ENCODE measurements at regions not wholly inside any gene's neighbourhood (a gene's known extent, or its start where the extent isn't known, plus 50 kb on each side); places are given as distances from the start of the nearest gene placed in this dataset.

DNA sequence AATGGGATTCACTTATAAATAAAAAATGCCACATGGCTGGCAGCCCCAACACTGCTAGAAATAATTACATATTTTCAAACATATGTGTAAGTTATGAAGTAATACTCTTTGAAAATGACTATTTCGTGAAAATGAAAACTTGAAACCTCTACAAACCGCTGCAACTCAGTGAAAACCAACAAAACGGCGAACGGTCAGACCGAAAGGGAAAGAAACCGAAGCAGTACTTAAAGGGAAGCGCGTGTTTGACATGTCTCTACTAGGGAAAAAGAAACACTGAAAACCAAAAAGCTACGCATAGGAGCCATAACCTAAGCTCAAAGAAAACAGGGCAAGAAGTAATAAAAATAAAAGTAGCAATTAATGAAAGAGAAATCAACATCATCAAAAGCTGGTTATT lies 121.0 kb upstream of the GGTLC1 start:
- DNase-seq, result no peak
- no peaks in the 10 kb centered on the region for H3K27me3 ChIP-seq
- H3K4me1 ChIP-seq (replicated peaks in 1 of 2), result no peaks in the 10 kb centered on the region
- H3K4me3 ChIP-seq, result no peak overlapping the region
- TF ChIP-seq, protein P1, sequence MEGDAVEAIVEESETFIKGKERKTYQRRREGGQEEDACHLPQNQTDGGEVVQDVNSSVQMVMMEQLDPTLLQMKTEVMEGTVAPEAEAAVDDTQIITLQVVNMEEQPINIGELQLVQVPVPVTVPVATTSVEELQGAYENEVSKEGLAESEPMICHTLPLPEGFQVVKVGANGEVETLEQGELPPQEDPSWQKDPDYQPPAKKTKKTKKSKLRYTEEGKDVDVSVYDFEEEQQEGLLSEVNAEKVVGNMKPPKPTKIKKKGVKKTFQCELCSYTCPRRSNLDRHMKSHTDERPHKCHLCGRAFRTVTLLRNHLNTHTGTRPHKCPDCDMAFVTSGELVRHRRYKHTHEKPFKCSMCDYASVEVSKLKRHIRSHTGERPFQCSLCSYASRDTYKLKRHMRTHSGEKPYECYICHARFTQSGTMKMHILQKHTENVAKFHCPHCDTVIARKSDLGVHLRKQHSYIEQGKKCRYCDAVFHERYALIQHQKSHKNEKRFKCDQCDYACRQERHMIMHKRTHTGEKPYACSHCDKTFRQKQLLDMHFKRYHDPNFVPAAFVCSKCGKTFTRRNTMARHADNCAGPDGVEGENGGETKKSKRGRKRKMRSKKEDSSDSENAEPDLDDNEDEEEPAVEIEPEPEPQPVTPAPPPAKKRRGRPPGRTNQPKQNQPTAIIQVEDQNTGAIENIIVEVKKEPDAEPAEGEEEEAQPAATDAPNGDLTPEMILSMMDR (IDR thresholded peaks at IDR 0.05), result no peak
- TF ChIP-seq POLR2A (IDR thresholded peaks at IDR 0.05), result no peak
- intact Hi-C loops (cut with DNase I), result no loop called here
- 86 to 95% (median 89%) methylated on average over 10 of the region's 10 CpGs for WGBS, 4 donors
- H3K36me3 ChIP-seq (replicated peaks in 1 of 2), result no peaks in the 10 kb centered on the region
- H3K27ac ChIP-seq, result no peak overlapping the region
- no peaks in the 10 kb centered on the region for H3K9me3 ChIP-seq (replicated peaks in 1 of 3)

DNA sequence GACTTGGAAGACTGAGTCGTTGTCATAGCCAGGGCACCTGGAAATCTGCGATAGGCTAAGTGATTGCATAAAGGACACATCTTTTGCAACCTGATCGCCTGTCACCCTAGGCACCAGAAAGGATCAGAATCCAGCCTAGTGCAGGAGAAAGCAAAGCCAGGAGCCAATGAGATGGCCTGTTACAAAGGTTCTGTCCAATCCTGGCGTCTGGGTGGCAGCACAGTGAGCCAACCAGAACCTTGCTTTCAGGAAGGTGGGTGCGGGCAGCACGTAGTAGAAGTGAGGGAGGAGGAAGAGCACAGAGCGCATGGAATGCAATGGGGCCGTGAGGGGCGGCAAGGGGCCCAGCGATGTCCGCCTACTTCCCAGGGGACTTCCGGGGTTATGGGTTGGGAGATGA lies 120.4 kb upstream of the GGTLC1 start:
- Histone ChIP-seq H3K4me3 (no peak overlapping the region), H3K27ac (no peak overlapping the region), H3K9me3 (replicated peaks in 1 of 3) (no peaks in the 10 kb centered on the region), H3K36me3 (replicated peaks in 1 of 2) (no peaks in the 10 kb centered on the region), H3K4me1 (replicated peaks in 1 of 2) (no peaks in the 10 kb centered on the region), H3K27me3 (no peaks in the 10 kb centered on the region)
- intact Hi-C loops (cut with DNase I), result no loop called here
- WGBS, 4 donors, result 84 to 94% (median 91%) methylated on average over 12 of the region's 12 CpGs
- TF ChIP-seq POLR2A (IDR thresholded peaks at IDR 0.05), result no peak
- TF ChIP-seq, protein P1 (IDR thresholded peaks at IDR 0.05), result no peak
- no peak for DNase-seq

DNA sequence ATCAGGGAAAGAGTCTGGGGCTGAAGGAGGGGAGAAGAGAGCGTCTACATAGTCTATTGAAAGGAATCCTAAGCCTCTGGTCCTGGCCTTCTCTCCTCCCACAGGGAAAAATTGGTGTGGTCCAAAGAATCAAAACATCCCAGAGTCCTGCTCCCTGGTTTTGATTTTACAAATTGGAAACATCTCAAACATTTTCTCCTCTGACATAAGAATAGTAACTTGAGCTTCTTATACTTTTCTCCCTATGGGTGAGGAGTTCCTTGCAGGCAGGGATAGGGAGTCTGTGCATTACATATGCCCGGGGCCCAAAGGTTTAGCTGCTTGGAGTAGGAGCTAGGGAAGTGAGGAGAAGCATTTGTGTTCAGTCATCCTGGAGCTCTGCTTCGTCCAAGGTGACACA lies 120.0 kb upstream of the GGTLC1 start:
- H3K36me3 ChIP-seq (replicated peaks in 1 of 2), result no peaks in the 10 kb centered on the region
- no peak for TF ChIP-seq POLR2A (IDR thresholded peaks at IDR 0.05)
- TF ChIP-seq, protein P1 (IDR thresholded peaks at IDR 0.05), result no peak
- no peaks in the 10 kb centered on the region for H3K9me3 ChIP-seq (replicated peaks in 1 of 3)
- H3K4me1 ChIP-seq (replicated peaks in 1 of 2), result no peaks in the 10 kb centered on the region
- no peaks in the 10 kb centered on the region for H3K27me3 ChIP-seq
- H3K27ac ChIP-seq, result no peak overlapping the region
- H3K4me3 ChIP-seq, result no peak overlapping the region
- 64 to 86% (median 74%) methylated on average over 3 of the region's 3 CpGs for WGBS, 4 donors
- DNase-seq, result no peak
- intact Hi-C loops (cut with DNase I), result no loop called here

DNA sequence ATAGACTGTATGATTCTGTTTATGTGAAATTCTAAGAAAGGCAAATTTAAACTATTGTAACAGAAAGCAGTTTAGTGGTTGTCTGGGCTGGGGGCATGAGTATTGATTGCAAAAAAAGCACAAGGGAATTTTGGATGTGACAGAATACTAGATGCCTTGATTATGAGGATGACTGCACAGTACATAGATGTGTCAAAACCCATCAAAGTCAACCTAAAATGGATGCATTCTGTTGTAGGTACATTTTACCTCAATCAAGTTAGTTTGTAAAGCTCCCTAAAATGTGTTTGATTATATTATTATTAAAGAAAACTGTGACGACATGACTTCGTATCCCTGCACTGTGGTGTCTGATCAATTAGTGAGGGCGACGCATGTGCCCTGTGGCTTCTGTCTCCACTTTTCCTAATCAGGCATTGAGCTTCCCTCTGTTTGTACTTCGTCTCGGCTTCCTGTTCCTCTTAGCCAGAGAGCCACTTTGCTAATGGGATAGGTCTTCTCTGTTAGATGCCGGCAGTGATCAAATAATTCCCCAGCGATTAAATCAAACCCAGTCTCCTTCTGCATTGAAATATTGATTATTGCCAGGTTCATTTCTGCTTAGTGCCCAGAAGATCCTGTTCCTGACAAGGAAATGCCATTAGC lies 118.3 kb upstream of the GGTLC1 start:
- intact Hi-C loops (cut with DNase I), result no loop called here
- no peaks in the 10 kb centered on the region for H3K27me3 ChIP-seq
- H3K4me3 ChIP-seq, result no peak overlapping the region
- H3K4me1 ChIP-seq (replicated peaks in 1 of 2), result no peaks in the 10 kb centered on the region
- H3K36me3 ChIP-seq (replicated peaks in 1 of 2), result no peaks in the 10 kb centered on the region
- no peak overlapping the region for H3K27ac ChIP-seq
- WGBS, 4 donors, result 76 to 83% (median 77%) methylated on average over 8 of the region's 8 CpGs
- TF ChIP-seq, protein P1 (IDR thresholded peaks at IDR 0.05), result no peak
- TF ChIP-seq POLR2A (IDR thresholded peaks at IDR 0.05), result no peak
- DNase-seq, result no peak
- no peaks in the 10 kb centered on the region for H3K9me3 ChIP-seq (replicated peaks in 1 of 3)
